Thyroid gland (tissue), 4 donors: ENCODE measurements at regions not wholly inside any gene's neighbourhood (a gene's known extent, or its start where the extent isn't known, plus 50 kb on each side); places are given as distances from the start of the nearest gene placed in this dataset.

Source experiments
- DNase-seq, 2 donors: peaks; one replicate each; pipeline ENCODE4 v3.0.0-alpha.2; 2019
- H3K27ac ChIP-seq, 3 donors: fragments of 200-600 bp; sonication (generic); 1 replicate in 2 of 3; 2 replicates in 1 of 3; pipeline ENCODE4 v1.5.1; 2016 to 2019; ENCODE audit warnings: mild to moderate bottlenecking in 1 of 3, moderate library complexity in 1 of 3
- H3K27me3 ChIP-seq: fragments of 200-600 bp; sonication (generic); one replicate; pipeline ENCODE4 v1.5.1; 2019
- H3K36me3 ChIP-seq, 2 donors: fragments of 200-600 bp; sonication (generic); one replicate each; pipeline ENCODE4 v1.5.1; 2016 to 2019
- H3K4me1 ChIP-seq, 2 donors: fragments of 200-600 bp; sonication (generic); one replicate each; pipeline ENCODE4 v1.5.1; 2017 to 2019
- H3K4me3 ChIP-seq, 3 donors: fragments of 200-600 bp; sonication (generic); replicated peaks in 1 of 3; 1 replicate in 2 of 3; 2 replicates in 1 of 3; pipeline ENCODE4 v1.5.1; 2016; ENCODE audit warnings: mild to moderate bottlenecking in 1 of 3
- H3K9me3 ChIP-seq: fragments of 200-600 bp; sonication (generic); one replicate; pipeline ENCODE4 v1.5.1; 2017
- POLR2A ChIP-seq, 2 donors: fragments of 450-650 bp; IDR thresholded peaks; one replicate each; pipeline ENCODE4 v1.6.1; 2017; ENCODE audit warnings: antibody characterized with exemption in 2 of 2, mild to moderate bottlenecking in 2 of 2, moderate library complexity in 1 of 2
- WGBS, 2 donors: methylation state at CpG; one replicate each; pipeline ENCODE4 v1.1.5; 2017; 5-methylcytosine and 5-hydroxymethylcytosine counted together
- intact Hi-C: fragments of 100-400 bp; cut with DNase I; formaldehyde crosslinking; loops from one replicate; pipeline ENCODE4 v1.15.1; 2023
- TF ChIP-seq, protein P1 (sequence below), 6 experiments: fragments of 200-600 bp in 3 of 6; fragments of 450-650 bp in 3 of 6; sonication (generic) in 3 of 6; IDR thresholded peaks; one replicate each; pipeline ENCODE4 v1.5.1; 2016 to 2019; ENCODE audit warnings: antibody characterized with exemption in 6 of 6, mild to moderate bottlenecking in 2 of 6, inconsistent platforms in 1 of 6, moderate library complexity in 1 of 6

DNA sequence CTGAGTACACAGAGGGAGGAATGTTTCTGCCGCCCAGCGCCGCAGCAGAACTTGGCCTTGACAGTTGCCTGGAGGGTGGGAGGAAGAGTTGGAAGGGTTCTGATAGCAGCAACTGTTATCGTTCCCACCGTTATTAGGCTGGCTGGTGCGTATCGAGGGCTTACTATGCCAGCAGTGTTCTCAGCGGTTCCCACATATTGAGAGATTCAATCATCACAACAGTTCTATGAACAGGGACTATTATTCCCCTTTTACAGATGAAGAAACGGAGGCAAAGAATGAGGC, 380.1 kb upstream of the SULF2 start:
- 78 to 83% methylated on average over 7 to 9 of the region's 9 CpGs for WGBS, 2 donors
- Histone ChIP-seq H3K4me3 (no peak overlapping the region), H3K27me3 (no peaks in the 10 kb centered on the region), H3K27ac (no peak overlapping the region), H3K4me1 (no peaks in the 10 kb centered on the region), H3K36me3 (no peaks in the 10 kb centered on the region), H3K9me3 (no peaks in the 10 kb centered on the region)
- intact Hi-C loops: no loop called here
- DNase-seq: no peak
- TF ChIP-seq, protein P1, sequence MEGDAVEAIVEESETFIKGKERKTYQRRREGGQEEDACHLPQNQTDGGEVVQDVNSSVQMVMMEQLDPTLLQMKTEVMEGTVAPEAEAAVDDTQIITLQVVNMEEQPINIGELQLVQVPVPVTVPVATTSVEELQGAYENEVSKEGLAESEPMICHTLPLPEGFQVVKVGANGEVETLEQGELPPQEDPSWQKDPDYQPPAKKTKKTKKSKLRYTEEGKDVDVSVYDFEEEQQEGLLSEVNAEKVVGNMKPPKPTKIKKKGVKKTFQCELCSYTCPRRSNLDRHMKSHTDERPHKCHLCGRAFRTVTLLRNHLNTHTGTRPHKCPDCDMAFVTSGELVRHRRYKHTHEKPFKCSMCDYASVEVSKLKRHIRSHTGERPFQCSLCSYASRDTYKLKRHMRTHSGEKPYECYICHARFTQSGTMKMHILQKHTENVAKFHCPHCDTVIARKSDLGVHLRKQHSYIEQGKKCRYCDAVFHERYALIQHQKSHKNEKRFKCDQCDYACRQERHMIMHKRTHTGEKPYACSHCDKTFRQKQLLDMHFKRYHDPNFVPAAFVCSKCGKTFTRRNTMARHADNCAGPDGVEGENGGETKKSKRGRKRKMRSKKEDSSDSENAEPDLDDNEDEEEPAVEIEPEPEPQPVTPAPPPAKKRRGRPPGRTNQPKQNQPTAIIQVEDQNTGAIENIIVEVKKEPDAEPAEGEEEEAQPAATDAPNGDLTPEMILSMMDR (IDR thresholded peaks at IDR 0.05): no peak
- no peak for TF ChIP-seq POLR2A (IDR thresholded peaks at IDR 0.05)

DNA sequence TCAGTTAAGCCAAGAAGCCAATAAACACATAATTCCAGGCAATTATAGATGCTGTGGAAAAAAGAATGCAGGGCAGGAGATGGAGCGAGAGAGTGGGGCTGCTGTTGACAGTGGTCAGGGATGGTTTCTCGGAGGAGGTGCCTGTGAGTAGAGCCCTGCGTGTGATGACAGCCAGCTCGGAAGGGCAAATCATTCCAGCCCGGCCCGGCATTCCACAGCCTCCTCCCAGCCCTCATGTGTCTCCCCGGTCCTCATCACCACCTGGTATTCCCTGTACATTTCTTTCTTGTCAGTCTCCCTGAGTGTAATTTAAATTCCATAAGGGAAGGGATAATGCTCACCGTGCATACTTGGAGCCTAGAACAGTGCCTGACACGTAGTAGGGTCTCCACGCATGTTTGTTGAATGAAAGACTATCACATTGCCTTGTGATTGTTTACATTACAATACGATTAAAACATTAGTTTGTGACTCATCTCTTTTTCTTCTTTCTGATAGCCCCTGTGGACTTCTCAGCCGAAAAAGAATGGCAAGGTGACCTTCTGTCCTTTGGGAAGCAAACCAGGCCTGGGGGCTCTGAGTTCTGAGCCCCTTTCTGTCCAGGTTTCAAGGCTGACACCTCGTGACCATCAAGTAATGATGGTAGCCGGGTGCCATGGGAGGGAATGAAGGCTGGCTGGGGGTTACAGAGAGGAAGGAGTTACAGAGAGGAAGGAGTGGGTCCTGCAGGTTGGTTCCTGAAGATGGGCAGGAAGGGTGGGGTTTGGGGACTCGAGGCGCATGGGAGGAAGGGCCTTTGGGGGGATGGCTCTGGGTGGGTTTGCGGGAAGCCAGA, 379.5 kb upstream of the SULF2 start:
- Histone ChIP-seq H3K4me3 (no peak overlapping the region), H3K27me3 (no peaks in the 10 kb centered on the region), H3K9me3 (no peaks in the 10 kb centered on the region), H3K4me1 (no peaks in the 10 kb centered on the region), H3K36me3 (no peaks in the 10 kb centered on the region), H3K27ac (no peak overlapping the region)
- 74 to 75% methylated on average over 17 of the region's 17 CpGs for WGBS, 2 donors
- DNase-seq: no peak
- TF ChIP-seq POLR2A (IDR thresholded peaks at IDR 0.05): no peak
- TF ChIP-seq, protein P1 (IDR thresholded peaks at IDR 0.05): no peak
- intact Hi-C loops: no loop called here

DNA sequence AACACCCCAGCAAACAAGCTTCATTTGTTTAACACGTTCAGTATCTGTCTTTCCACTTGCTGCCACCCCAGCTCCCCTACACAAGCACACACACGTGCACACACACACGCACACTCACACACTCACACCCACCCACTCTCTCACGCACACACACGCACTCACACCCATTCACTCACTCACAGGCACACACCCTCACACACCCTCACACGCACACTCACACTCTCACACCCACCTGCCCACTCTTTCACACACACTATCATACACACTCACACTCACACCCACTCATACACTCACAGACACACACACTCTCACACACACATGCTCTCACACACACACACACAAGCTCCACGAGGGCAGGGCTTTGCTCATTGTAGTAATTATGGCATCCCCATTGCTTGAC, 378.8 kb upstream of the SULF2 start:
- intact Hi-C loops: no loop called here
- no peak for DNase-seq
- H3K27ac ChIP-seq: no peak overlapping the region
- H3K4me1 ChIP-seq: no peaks in the 10 kb centered on the region
- WGBS, 2 donors: 69 to 74% methylated on average over 7 of the region's 7 CpGs
- TF ChIP-seq, protein P1 (IDR thresholded peaks at IDR 0.05): no peak
- no peak for TF ChIP-seq POLR2A (IDR thresholded peaks at IDR 0.05)
- H3K27me3 ChIP-seq: no peaks in the 10 kb centered on the region
- H3K4me3 ChIP-seq: no peak overlapping the region
- H3K9me3 ChIP-seq: no peaks in the 10 kb centered on the region
- H3K36me3 ChIP-seq: no peaks in the 10 kb centered on the region

DNA sequence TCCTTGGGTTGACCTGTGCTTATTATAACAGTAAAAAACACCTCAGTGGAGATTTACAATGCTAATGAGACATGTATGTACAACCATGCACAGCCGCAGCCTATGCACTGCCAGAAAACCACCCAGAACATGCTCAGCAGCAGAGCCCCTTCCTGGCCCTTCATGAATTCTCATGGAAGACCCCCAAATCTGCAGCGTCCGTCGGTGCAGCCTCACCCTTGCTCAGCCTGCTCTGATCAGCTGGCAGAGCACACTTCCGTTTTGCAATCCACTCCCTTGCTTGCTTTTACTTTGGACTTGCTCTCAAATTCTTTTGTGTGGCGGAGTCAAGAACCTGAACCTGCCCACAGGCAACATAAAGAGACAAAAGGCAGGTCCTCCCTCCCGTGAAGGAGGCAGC, 378.2 kb upstream of the SULF2 start:
- no peaks in the 10 kb centered on the region for H3K36me3 ChIP-seq
- no peaks in the 10 kb centered on the region for H3K27me3 ChIP-seq
- 45 to 58% methylated on average over 7 of the region's 7 CpGs for WGBS, 2 donors
- no peak overlapping the region for H3K27ac ChIP-seq
- TF ChIP-seq POLR2A (IDR thresholded peaks at IDR 0.05): no peak
- TF ChIP-seq, protein P1 (IDR thresholded peaks at IDR 0.05): no peak
- no peaks in the 10 kb centered on the region for H3K9me3 ChIP-seq
- intact Hi-C loops: no loop called here
- no peak for DNase-seq
- H3K4me3 ChIP-seq: no peak overlapping the region
- no peaks in the 10 kb centered on the region for H3K4me1 ChIP-seq

DNA sequence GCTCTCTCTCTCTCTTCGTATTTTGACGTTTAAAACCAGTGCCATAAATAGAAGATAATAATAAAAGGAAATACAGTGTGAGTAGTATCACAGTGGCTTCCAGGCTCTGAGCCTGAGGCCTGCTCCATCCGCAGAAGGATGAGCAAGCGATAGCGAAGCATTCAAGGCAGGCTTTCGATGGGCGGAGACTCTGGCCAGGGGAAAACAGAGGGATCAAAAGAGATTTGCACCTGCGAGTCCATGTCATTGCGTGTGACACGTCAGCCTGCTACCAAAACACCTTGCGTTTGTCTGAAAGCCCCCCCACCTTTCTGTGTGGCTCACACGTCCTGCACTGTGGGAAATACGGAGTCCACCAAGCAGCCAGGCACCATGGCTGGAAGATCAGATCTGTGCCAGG, 377.3 kb upstream of the SULF2 start:
- Histone ChIP-seq H3K27me3 (no peaks in the 10 kb centered on the region), H3K4me3 (no peak overlapping the region), H3K9me3 (no peaks in the 10 kb centered on the region), H3K4me1 (no peaks in the 10 kb centered on the region), H3K36me3 (no peaks in the 10 kb centered on the region), H3K27ac (no peak overlapping the region)
- 84 to 89% methylated on average over 13 of the region's 13 CpGs for WGBS, 2 donors
- DNase-seq: no peak
- intact Hi-C loops: no loop called here
- TF ChIP-seq, protein P1 (IDR thresholded peaks at IDR 0.05): no peak
- no peak for TF ChIP-seq POLR2A (IDR thresholded peaks at IDR 0.05)
